ENCODE measurements at regions not wholly inside any gene's neighbourhood (a gene's known extent, or its start where the extent isn't known, plus 50 kb on each side); places are given as distances from the start of the nearest gene placed in this dataset.

DNA sequence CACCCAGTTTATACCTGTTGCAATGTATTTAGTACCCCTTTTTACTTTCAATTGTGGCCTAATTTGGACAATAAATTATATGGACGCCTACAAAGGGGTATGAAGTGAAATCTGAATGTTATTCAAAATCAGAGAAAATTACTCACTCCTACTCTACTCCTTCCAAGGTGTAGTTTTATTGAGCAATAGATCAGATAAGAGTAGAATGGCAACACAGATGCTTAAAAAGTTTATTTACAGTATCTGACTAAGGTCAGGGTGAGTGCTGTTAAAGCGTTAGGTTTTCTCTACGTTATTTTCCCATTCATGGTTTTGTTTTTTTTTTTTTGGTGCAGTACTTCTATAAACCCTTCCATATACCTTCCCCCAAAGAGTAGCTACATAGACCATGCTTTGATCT lies 805.6 kb downstream of the KCNA4 start:
- Histone ChIP-seq H3K27me3 (ENCODE audit: insufficient read depth, low read length, poor library complexity, severe bottlenecking) (no peaks in the 10 kb centered on the region), H3K4me1 (ENCODE audit: insufficient read depth, low read length, poor library complexity, severe bottlenecking) (no peaks in the 10 kb centered on the region), H2AFZ (ENCODE audit: low read length) (no peak overlapping the region), H3K9me3 (ENCODE audit: insufficient read depth, low read depth, low read length) (0 out of 2 replicates have a peak, but pooled peaks cover 5% of the 10 kb centered on the region), H3K4me2 (ENCODE audit: low read depth, low read length, poor library complexity, severe bottlenecking) (no peak overlapping the region), H4K20me1 (ENCODE audit: insufficient read depth, low read length, poor library complexity, severe bottlenecking) (no peaks in the 10 kb centered on the region), H3K36me3 (ENCODE audit: insufficient read depth, low read length) (no peaks in the 10 kb centered on the region), H3K4me3 (ENCODE audit: low read length, poor library complexity, severe bottlenecking) (no peak overlapping the region), H3F3A (ENCODE audit: low read depth) (no peaks in the 10 kb centered on the region), H3K9ac (ENCODE audit: low read depth, low read length, poor library complexity, severe bottlenecking) (no peak overlapping the region), H3K9me2 (replicated peaks; ENCODE audit: low read depth, low read length) (no peaks in the 10 kb centered on the region; the same call in 1 of the 2 replicates), H3K79me2 (ENCODE audit: insufficient read depth, low read length) (no peaks in the 10 kb centered on the region)
- TF ChIP-seq EZH2phosphoT487 (IDR thresholded peaks at IDR 0.05; ENCODE audit: borderline replicate concordance), result no peak
- TF ChIP-seq, protein P1, sequence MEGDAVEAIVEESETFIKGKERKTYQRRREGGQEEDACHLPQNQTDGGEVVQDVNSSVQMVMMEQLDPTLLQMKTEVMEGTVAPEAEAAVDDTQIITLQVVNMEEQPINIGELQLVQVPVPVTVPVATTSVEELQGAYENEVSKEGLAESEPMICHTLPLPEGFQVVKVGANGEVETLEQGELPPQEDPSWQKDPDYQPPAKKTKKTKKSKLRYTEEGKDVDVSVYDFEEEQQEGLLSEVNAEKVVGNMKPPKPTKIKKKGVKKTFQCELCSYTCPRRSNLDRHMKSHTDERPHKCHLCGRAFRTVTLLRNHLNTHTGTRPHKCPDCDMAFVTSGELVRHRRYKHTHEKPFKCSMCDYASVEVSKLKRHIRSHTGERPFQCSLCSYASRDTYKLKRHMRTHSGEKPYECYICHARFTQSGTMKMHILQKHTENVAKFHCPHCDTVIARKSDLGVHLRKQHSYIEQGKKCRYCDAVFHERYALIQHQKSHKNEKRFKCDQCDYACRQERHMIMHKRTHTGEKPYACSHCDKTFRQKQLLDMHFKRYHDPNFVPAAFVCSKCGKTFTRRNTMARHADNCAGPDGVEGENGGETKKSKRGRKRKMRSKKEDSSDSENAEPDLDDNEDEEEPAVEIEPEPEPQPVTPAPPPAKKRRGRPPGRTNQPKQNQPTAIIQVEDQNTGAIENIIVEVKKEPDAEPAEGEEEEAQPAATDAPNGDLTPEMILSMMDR (conservative IDR thresholded peaks at IDR 0.05; ENCODE audit: low read length), result no peak

DNA sequence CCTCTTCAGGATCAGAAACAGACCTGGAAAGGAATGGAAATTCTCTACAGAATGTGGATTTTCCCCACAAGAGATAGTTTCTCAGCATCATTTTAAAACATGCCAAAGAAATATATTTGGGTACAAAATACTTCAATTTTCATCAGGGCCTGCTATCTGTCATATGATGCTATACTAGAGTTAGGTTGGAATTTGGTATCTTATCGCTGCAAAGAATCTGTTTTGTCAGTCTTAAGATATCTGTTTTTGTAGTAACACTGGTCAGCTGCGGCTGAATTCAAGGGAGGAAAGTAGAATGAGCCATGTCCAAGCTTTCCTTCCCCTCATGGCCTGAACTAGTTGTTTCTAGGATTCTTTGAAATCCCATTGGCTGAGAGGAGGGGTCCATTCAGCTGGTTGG lies 806.4 kb downstream of the KCNA4 start:
- Histone ChIP-seq H3K4me3 (ENCODE audit: low read length, poor library complexity, severe bottlenecking) (no peak overlapping the region), H3K9me2 (replicated peaks; ENCODE audit: low read depth, low read length) (no peaks in the 10 kb centered on the region; the same call in 1 of the 2 replicates), H3K9ac (ENCODE audit: low read depth, low read length, poor library complexity, severe bottlenecking) (no peak overlapping the region), H2AFZ (ENCODE audit: low read length) (no peak overlapping the region), H3F3A (ENCODE audit: low read depth) (no peaks in the 10 kb centered on the region), H3K4me2 (ENCODE audit: low read depth, low read length, poor library complexity, severe bottlenecking) (no peak overlapping the region), H3K79me2 (ENCODE audit: insufficient read depth, low read length) (no peaks in the 10 kb centered on the region), H3K36me3 (ENCODE audit: insufficient read depth, low read length) (no peaks in the 10 kb centered on the region), H3K27me3 (ENCODE audit: insufficient read depth, low read length, poor library complexity, severe bottlenecking) (no peaks in the 10 kb centered on the region), H3K9me3 (ENCODE audit: insufficient read depth, low read depth, low read length) (0 out of 2 replicates have a peak, but pooled peaks cover 5% of the 10 kb centered on the region), H3K4me1 (ENCODE audit: insufficient read depth, low read length, poor library complexity, severe bottlenecking) (no peaks in the 10 kb centered on the region), H4K20me1 (ENCODE audit: insufficient read depth, low read length, poor library complexity, severe bottlenecking) (no peaks in the 10 kb centered on the region)
- TF ChIP-seq, protein P1 (conservative IDR thresholded peaks at IDR 0.05; ENCODE audit: low read length), result no peak
- no peak for TF ChIP-seq EZH2phosphoT487 (IDR thresholded peaks at IDR 0.05; ENCODE audit: borderline replicate concordance)

DNA sequence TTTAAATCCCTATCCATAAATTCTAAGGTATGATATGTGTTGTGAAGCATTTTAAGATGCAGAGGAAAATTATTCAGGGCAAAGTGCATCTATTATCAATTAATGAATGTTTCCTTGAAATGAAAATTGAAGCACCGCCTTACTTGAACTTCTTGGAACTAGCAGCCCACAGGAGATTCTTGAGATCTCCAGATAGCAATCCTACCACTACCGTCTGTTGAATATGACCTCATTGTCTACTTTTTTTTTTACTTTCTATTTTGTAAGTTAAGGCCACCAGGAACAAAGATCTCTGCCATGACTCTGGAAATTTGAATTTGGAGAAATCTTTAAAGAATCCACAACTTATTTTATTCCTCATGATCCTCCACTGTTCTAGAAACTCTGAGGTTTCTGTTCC lies 808.7 kb downstream of the KCNA4 start:
- H2AFZ ChIP-seq (ENCODE audit: low read length), result no peak overlapping the region

More for the DNA sequence above, 808.7 kb downstream of the KCNA4 start:
- H3K4me1 ChIP-seq (ENCODE audit: insufficient read depth, low read length, poor library complexity, severe bottlenecking), result no peaks in the 10 kb centered on the region
- no peaks in the 10 kb centered on the region; the same call in none of the 2 replicates for H3K9me2 ChIP-seq (replicated peaks; ENCODE audit: low read depth, low read length)
- H3K4me3 ChIP-seq (ENCODE audit: low read length, poor library complexity, severe bottlenecking), result no peak overlapping the region
- H3K79me2 ChIP-seq (ENCODE audit: insufficient read depth, low read length), result no peaks in the 10 kb centered on the region
- H4K20me1 ChIP-seq (ENCODE audit: insufficient read depth, low read length, poor library complexity, severe bottlenecking), result no peaks in the 10 kb centered on the region
- H3K9ac ChIP-seq (ENCODE audit: low read depth, low read length, poor library complexity, severe bottlenecking), result no peak overlapping the region
- TF ChIP-seq, protein P1 (conservative IDR thresholded peaks at IDR 0.05; ENCODE audit: low read length), result no peak
- no peak for TF ChIP-seq EZH2phosphoT487 (IDR thresholded peaks at IDR 0.05; ENCODE audit: borderline replicate concordance)
- no peak overlapping the region for H3K4me2 ChIP-seq (ENCODE audit: low read depth, low read length, poor library complexity, severe bottlenecking)
- no peaks in the 10 kb centered on the region for H3K27me3 ChIP-seq (ENCODE audit: insufficient read depth, low read length, poor library complexity, severe bottlenecking)
- H3K9me3 ChIP-seq (ENCODE audit: insufficient read depth, low read depth, low read length), result 0 out of 2 replicates have a peak, but pooled peaks cover 5% of the 10 kb centered on the region
- H3F3A ChIP-seq (ENCODE audit: low read depth), result no peaks in the 10 kb centered on the region
- H3K36me3 ChIP-seq (ENCODE audit: insufficient read depth, low read length), result no peaks in the 10 kb centered on the region

Measured in Loucy (cell line).